A549 (cell line): ENCODE measurements at regions not wholly inside any gene's neighbourhood (a gene's known extent, or its start where the extent isn't known, plus 50 kb on each side); places are given as distances from the start of the nearest gene placed in this dataset.
"Not testable (repeated sequence)": the region's sequence is repeated elsewhere in the genome, so short reads cannot be mapped to it uniquely, and the experiment has no call there.

Source experiments
- CHD2 ChIP-seq: fragments of 150-350 bp; IDR thresholded peaks from 2 replicates; pipeline ENCODE4 v1.6.1; 2014; ENCODE audit warnings: low read length; ENCODE audit not compliant: partially characterized antibody
- CTCF ChIP-seq: fragments of >200 bp; sonication (Bioruptor Twin); formaldehyde crosslinking; IDR thresholded peaks from 3 replicates; pipeline ENCODE4 v1.5.1; 2016
- NFE2L2 ChIP-seq: fragments of 150-350 bp; conservative IDR thresholded peaks from 2 replicates; pipeline ENCODE4 v1.6.1; 2014; ENCODE audit warnings: low read length
- POLR2A ChIP-seq: IDR thresholded peaks from 2 replicates; pipeline ENCODE4 v1.6.1; 2012; ENCODE audit warnings: mild to moderate bottlenecking, low read length
- ZSCAN20 ChIP-seq: fragments of 250-450 bp; sonication (Bioruptor Pico); IDR thresholded peaks from 2 replicates; pipeline ENCODE4 v1.8.0; 2022; ENCODE audit warnings: mild to moderate bottlenecking, moderate library complexity

- TF ChIP-seq NFE2L2; CTCF; POLR2A; CHD2; ZSCAN20 (CRISPR knock-in tag): not testable (repeated sequence)
Measured at GRCh38 chrY:8922576-8922975, 414.7 kb upstream of the TSPY4 start.
